WTC11 (cell line): ENCODE measurements at regions not wholly inside any gene's neighbourhood (a gene's known extent, or its start where the extent isn't known, plus 50 kb on each side); places are given as distances from the start of the nearest gene placed in this dataset.

Source experiments
- ETV6 ChIP-seq: sonication (generic); formaldehyde crosslinking; IDR thresholded peaks from 2 replicates; pipeline ENCODE4 v1.8.1; 2022; ENCODE audit warnings: mild to moderate bottlenecking, missing genetic modification reagents
- FOXK1 ChIP-seq: sonication (generic); formaldehyde crosslinking; IDR thresholded peaks from 2 replicates; pipeline ENCODE4 v1.8.0; 2022; ENCODE audit warnings: mild to moderate bottlenecking, moderate library complexity, missing genetic modification reagents
- TCF7 ChIP-seq: sonication (generic); formaldehyde crosslinking; IDR thresholded peaks from 2 replicates; pipeline ENCODE4 v1.8.0; 2022; ENCODE audit warnings: mild to moderate bottlenecking, low read depth, missing genetic modification reagents, moderate library complexity
- TEAD1 ChIP-seq: sonication (generic); formaldehyde crosslinking; IDR thresholded peaks from 2 replicates; pipeline ENCODE4 v1.8.0; 2022; ENCODE audit warnings: mild to moderate bottlenecking, missing genetic modification reagents
- ZNF263 ChIP-seq: sonication (generic); formaldehyde crosslinking; IDR thresholded peaks from 2 replicates; pipeline ENCODE4 v1.8.1; 2022; ENCODE audit warnings: low read depth, mild to moderate bottlenecking, moderate library complexity, missing genetic modification reagents
- ZNF416 ChIP-seq: fragments of 250-450 bp; sonication (Bioruptor Pico); IDR thresholded peaks from 2 replicates; pipeline ENCODE4 v1.9.0; 2021; ENCODE audit warnings: mild to moderate bottlenecking, inconsistent platforms
- TF ChIP-seq, protein P1 (sequence below): fragments of 200-600 bp; IDR thresholded peaks from 2 replicates; pipeline ENCODE4 v1.8.0; 2022; ENCODE audit warnings: antibody characterized with exemption
- TF ChIP-seq, protein P2 (sequence below): sonication (generic); formaldehyde crosslinking; IDR thresholded peaks from 2 replicates; pipeline ENCODE4 v1.8.0; 2022; ENCODE audit warnings: mild to moderate bottlenecking, missing genetic modification reagents

- TF ChIP-seq, protein P1, sequence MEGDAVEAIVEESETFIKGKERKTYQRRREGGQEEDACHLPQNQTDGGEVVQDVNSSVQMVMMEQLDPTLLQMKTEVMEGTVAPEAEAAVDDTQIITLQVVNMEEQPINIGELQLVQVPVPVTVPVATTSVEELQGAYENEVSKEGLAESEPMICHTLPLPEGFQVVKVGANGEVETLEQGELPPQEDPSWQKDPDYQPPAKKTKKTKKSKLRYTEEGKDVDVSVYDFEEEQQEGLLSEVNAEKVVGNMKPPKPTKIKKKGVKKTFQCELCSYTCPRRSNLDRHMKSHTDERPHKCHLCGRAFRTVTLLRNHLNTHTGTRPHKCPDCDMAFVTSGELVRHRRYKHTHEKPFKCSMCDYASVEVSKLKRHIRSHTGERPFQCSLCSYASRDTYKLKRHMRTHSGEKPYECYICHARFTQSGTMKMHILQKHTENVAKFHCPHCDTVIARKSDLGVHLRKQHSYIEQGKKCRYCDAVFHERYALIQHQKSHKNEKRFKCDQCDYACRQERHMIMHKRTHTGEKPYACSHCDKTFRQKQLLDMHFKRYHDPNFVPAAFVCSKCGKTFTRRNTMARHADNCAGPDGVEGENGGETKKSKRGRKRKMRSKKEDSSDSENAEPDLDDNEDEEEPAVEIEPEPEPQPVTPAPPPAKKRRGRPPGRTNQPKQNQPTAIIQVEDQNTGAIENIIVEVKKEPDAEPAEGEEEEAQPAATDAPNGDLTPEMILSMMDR, result peak; percentile 32; the same call in 1 of the 2 replicates
- TF ChIP-seq TEAD1 (CRISPR knock-in tag), result no peak
- no peak for TF ChIP-seq FOXK1 (CRISPR knock-in tag)
- TF ChIP-seq, protein P2, sequence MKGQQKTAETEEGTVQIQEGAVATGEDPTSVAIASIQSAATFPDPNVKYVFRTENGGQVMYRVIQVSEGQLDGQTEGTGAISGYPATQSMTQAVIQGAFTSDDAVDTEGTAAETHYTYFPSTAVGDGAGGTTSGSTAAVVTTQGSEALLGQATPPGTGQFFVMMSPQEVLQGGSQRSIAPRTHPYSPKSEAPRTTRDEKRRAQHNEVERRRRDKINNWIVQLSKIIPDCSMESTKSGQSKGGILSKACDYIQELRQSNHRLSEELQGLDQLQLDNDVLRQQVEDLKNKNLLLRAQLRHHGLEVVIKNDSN (CRISPR knock-in tag), result no peak
- TF ChIP-seq TCF7, result no peak
- no peak for TF ChIP-seq ZNF263
- no peak for TF ChIP-seq ETV6 (CRISPR knock-in tag)
- TF ChIP-seq ZNF416 (CRISPR knock-in tag), result no peak
These were observed 119.6 kb upstream of the IGLL5 start for GRCh38 chr22:22767876-22768602.
